Activated CD4-positive, alpha-beta T cell treated with anti-CD3 and anti-CD28 coated beads, Interleukin-2, amount 10 ng/mL, durations not matched to agents 7 days and 5 days (primary cell): ENCODE measurements at regions not wholly inside any gene's neighbourhood (a gene's known extent, or its start where the extent isn't known, plus 50 kb on each side); places are given as distances from the start of the nearest gene placed in this dataset.

Source experiments
- CTCF ChIA-PET: fragments of 350-600 bp; sonication (Branson Sonifier 250); formaldehyde crosslinking; loops from one replicate; lab custom pipeline; 2021; ENCODE audit warnings: antibody characterized with exemption; lab: Charles Lee
- POLR2A ChIA-PET: fragments of 350-600 bp; sonication (Branson Sonifier 250); formaldehyde crosslinking; loops from one replicate; lab custom pipeline; 2021; ENCODE audit warnings: antibody characterized with exemption; lab: Charles Lee
- DNase-seq: peaks from one replicate; pipeline ENCODE4 v3.0.0-alpha.2; 2020
- H3K27ac Mint-ChIP-seq: one replicate; pipeline ENCODE4 v1.8.0; 2021; ENCODE audit warnings: mild to moderate bottlenecking, moderate library complexity, mixed read lengths
- H3K27me3 Mint-ChIP-seq: one replicate; pipeline ENCODE4 v1.8.0; 2021; ENCODE audit warnings: mixed read lengths
- H3K36me3 Mint-ChIP-seq: one replicate; pipeline ENCODE4 v1.8.0; 2021; ENCODE audit warnings: low read depth, mixed read lengths
- H3K4me1 Mint-ChIP-seq: one replicate; pipeline ENCODE4 v1.8.0; 2021; ENCODE audit warnings: mixed read lengths
- H3K4me3 Mint-ChIP-seq: one replicate; pipeline ENCODE4 v1.8.0; 2021; ENCODE audit warnings: mild to moderate bottlenecking, moderate library complexity, mixed read lengths
- H3K9me3 Mint-ChIP-seq: one replicate; pipeline ENCODE4 v1.8.0; 2021; ENCODE audit warnings: mixed read lengths

DNA sequence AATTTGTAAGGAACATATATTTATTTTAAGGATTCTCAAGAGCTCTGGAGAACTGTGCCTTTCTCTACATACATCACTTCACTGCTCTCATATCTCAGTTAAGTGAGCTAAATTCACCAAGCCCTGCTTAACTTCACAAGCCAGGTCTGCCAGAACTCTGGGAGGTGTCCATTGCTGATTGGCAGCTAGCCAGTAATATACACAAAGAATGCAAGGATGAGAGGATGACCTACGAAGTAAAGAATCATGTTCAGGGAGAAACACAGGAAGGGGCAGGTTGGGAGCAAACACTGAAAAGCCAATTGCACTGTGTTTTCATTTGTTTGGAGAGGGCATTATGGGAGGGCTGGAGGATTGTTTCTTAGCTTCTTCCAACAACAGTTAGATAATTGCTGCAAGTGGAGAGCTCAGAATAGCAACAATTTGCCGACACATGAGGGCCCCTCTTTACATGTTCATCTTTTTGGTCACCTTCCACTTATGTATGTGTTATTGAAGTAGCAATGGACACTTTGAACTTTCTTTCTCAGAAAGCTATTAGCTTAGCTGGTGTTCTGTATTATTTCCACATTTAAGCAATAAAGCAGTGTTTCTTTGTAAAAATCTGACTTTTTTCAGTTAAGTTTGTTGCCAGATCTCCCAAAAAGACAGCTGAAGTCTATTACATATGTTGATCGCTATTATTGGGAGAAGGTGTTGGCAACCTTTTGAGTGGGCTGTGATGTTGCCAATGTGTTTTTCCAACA lies 254.8 kb downstream of the LTN1 start:
- H3K9me3 Mint-ChIP-seq, result no peaks in the 10 kb centered on the region
- H3K4me3 Mint-ChIP-seq, result no peak overlapping the region
- no peaks in the 10 kb centered on the region for H3K27me3 Mint-ChIP-seq

DNA sequence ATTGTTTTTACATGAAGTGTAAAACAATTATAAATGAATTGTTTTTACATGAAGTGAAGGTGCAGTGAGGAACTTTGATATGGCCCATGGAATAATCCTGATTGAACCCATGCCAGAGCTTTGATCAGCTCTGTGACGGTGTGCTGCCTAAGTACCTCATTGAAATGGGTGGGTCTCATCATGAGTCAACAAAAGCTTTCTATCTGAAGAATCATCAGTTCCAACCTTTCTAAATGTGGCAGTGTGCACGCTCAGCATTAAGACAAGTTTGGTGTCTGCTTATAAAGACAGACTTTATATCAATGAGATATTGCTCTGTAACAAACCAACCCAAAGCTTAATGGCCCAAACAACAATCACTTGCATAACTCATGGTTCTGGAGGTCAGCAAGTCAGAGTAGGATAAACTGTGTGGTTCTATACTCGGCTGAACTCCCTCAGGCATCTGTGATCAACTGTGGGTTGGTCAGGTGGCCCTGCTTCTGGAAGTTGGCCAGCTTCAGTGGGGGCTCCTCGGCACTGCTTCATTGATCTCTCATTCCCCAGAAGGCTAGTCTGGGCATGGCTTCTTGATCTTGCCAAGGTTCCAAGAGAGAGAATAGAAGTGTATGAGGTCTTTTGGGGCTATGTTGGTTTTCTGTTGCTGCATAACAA lies 258.0 kb downstream of the LTN1 start:
- CTCF ChIA-PET, result interaction anchor here (0.9 to 3.7 kb wide), 2 partner anchors 8 to 10 kb away, joined by 3 to 22 read pairs; no protein-coding TSS in a partner anchor
- DNase-seq, result no peak
- Mint-ChIP-seq H3K27ac (no peak overlapping the region), H3K27me3 (no peaks in the 10 kb centered on the region), H3K9me3 (no peaks in the 10 kb centered on the region), H3K4me3 (no peak overlapping the region), H3K4me1 (peaks cover 3% of the 10 kb centered on the region), H3K36me3 (peaks cover 2% of the 10 kb centered on the region)
- POLR2A ChIA-PET, result no interaction called here

More for the DNA sequence above, 254.8 kb downstream of the LTN1 start:
- H3K36me3 Mint-ChIP-seq, result peaks cover 2% of the 10 kb centered on the region
- POLR2A ChIA-PET, result interaction anchor here (0.7 kb wide), 1 partner anchor 8 kb away, joined by 11 read pairs; no protein-coding TSS in a partner anchor
- DNase-seq, result no peak
- no peak overlapping the region for H3K27ac Mint-ChIP-seq
- H3K4me1 Mint-ChIP-seq, result peaks cover 3% of the 10 kb centered on the region
- CTCF ChIA-PET, result interaction anchor here (0.5 to 3.7 kb wide), 4 partner anchors 7 to 1439 kb away, joined by 3 to 22 read pairs (median 3); no protein-coding TSS in a partner anchor

DNA sequence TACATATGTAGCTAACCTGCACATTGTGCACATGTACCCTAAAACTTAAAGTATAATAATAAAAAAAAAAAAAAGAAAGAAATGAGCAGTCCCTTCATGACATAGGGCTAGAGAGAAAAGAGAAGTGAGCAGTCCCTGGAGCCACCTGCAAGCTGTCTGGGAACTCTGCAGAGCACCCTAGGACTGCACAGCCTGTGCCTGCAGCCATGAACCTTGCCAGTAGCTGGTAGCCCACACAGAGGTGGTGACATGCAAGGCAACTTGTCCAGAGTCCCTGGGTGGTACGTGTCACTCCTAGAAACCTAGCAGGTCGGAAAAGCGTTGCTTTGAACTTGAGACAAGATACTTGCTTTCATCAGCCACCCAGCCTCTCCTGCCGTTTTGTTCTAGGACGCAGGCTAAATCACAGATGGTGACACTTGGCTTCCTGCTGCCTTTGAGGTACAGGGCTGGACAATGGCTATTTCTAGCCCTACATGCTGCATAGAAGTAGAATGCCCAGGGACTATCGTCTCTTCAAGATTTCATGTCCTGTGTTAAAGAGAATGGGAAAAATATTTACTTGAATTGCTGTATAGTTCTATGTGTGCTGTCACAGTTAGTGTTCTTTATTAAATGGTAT lies 260.9 kb downstream of the LTN1 start:
- POLR2A ChIA-PET, result no interaction called here
- no peak overlapping the region for H3K27ac Mint-ChIP-seq
- no peaks in the 10 kb centered on the region for H3K4me1 Mint-ChIP-seq
- H3K4me3 Mint-ChIP-seq, result no peak overlapping the region
- H3K9me3 Mint-ChIP-seq, result no peaks in the 10 kb centered on the region
- CTCF ChIA-PET, result no interaction called here
- DNase-seq, result no peak
- H3K36me3 Mint-ChIP-seq, result peaks cover 2% of the 10 kb centered on the region
- H3K27me3 Mint-ChIP-seq, result no peaks in the 10 kb centered on the region

DNA sequence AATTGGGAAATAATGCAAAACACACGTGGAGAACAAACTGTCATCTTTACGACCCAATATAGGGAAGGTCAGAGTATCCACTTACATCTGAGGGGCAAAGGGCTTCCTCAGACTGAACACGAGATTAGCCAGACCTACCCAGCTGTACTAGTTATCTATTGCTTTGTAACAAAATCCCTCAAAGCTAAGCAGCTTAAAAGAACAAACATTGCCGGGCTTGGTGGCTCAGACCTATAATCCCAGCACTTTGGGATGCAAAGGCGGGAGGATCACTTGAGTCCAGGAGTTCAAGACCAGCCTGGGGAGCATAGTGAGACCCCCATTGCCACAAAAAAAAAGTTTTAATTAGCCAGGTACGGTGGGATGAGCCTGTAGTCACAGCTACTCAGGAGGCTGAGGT lies 262.8 kb downstream of the LTN1 start:
- Mint-ChIP-seq H3K27ac (no peak overlapping the region), H3K4me3 (no peak overlapping the region), H3K4me1 (no peaks in the 10 kb centered on the region), H3K27me3 (no peaks in the 10 kb centered on the region), H3K9me3 (no peaks in the 10 kb centered on the region), H3K36me3 (no peaks in the 10 kb centered on the region)
- ChIA-PET POLR2A (no interaction called here), CTCF (no interaction called here)
- DNase-seq, result no peak

DNA sequence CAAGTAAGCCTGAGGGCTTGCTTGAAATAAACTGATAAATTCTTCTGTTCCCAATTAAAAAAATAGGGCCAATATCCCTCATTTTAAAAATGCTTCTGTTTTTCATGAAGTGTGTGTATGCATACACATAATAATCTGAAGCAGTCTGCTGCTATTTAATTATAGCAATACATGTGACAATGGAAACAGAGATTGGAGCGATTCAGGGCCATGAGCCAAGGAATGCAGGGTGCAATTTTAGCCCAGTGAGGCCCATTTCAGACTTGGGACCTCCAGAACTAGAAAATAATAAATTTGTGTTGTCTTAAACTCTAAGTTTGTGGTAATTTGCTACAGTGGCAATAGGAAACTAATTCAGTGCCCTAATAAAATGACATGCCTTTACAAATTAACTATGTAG lies 264.9 kb downstream of the LTN1 start:
- H3K4me1 Mint-ChIP-seq, result no peaks in the 10 kb centered on the region
- CTCF ChIA-PET, result no interaction called here
- no peak overlapping the region for H3K4me3 Mint-ChIP-seq
- POLR2A ChIA-PET, result no interaction called here
- no peak for DNase-seq
- H3K27me3 Mint-ChIP-seq, result no peaks in the 10 kb centered on the region
- no peaks in the 10 kb centered on the region for H3K9me3 Mint-ChIP-seq
- H3K27ac Mint-ChIP-seq, result no peak overlapping the region
- no peaks in the 10 kb centered on the region for H3K36me3 Mint-ChIP-seq

DNA sequence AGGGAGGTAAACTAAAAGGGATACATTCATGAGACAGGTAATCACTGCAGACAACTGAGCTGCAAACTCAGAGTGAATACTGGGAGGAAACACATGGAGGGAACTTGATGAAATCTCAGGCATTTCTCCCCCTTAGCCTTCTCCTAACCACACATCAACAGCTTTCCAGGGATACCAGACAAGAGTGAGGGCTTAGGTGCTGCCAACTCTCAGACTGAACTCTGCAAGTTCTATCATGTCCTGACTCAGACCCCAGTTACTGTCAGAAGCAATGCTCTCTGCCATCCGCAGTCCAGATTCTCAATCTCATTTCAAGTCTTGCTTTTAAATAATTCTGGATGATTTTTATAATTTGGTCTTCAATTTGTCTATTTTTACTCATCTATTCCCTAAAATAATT lies 267.3 kb downstream of the LTN1 start:
- Mint-ChIP-seq H3K27me3 (no peaks in the 10 kb centered on the region), H3K4me3 (no peak overlapping the region), H3K36me3 (no peaks in the 10 kb centered on the region), H3K4me1 (no peaks in the 10 kb centered on the region), H3K9me3 (no peaks in the 10 kb centered on the region), H3K27ac (no peak overlapping the region)
- DNase-seq, result no peak
- ChIA-PET CTCF (no interaction called here), POLR2A (no interaction called here)

DNA sequence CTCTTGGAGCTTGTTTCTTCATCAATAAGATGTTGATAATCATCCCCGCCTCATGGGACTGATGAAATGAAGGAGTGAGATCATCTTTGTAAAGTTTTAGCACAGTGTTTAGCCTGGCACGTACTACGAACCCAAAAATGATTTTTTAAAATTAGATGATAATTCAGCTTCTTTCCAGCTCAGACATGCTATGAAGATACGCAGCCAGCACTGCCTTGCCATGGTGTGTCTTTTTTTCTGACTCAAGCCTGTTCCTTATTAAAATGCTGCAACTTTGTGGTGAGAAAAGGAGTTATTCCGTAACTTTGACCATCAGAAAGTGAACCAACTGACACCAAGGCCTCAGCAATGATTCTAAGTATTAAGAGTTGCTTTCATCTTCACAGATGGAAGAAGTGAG lies 269.0 kb downstream of the LTN1 start:
- peaks cover 7% of the 10 kb centered on the region for H3K9me3 Mint-ChIP-seq
- H3K4me3 Mint-ChIP-seq, result no peak overlapping the region
- H3K27ac Mint-ChIP-seq, result no peak overlapping the region
- CTCF ChIA-PET, result interaction anchor here (1.1 kb wide), 1 partner anchor 78 kb away, joined by 3 read pairs; no protein-coding TSS in a partner anchor
- no peaks in the 10 kb centered on the region for H3K36me3 Mint-ChIP-seq
- no peaks in the 10 kb centered on the region for H3K4me1 Mint-ChIP-seq
- H3K27me3 Mint-ChIP-seq, result no peaks in the 10 kb centered on the region
- POLR2A ChIA-PET, result no interaction called here
- no peak for DNase-seq

DNA sequence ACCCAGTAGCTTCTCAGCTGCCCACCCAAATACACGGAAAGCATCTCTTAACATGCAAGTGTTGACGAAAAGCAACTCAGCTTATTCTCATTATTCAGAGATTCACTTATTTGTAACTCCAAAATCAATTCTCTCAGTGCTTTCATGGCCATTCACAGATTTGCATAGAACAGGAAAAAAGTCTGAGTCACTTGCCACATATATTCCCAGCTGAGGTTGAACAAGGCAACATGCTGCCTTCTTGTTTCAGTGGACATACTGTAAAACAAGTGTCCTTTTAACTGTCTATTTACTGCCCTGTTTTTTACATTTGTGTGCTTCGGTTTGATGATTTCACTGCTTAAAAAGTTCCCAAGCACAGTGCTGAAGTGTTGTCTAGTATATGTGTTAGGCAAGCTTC lies 273.0 kb downstream of the LTN1 start:
- peaks cover 10% of the 10 kb centered on the region for H3K36me3 Mint-ChIP-seq

DNA sequence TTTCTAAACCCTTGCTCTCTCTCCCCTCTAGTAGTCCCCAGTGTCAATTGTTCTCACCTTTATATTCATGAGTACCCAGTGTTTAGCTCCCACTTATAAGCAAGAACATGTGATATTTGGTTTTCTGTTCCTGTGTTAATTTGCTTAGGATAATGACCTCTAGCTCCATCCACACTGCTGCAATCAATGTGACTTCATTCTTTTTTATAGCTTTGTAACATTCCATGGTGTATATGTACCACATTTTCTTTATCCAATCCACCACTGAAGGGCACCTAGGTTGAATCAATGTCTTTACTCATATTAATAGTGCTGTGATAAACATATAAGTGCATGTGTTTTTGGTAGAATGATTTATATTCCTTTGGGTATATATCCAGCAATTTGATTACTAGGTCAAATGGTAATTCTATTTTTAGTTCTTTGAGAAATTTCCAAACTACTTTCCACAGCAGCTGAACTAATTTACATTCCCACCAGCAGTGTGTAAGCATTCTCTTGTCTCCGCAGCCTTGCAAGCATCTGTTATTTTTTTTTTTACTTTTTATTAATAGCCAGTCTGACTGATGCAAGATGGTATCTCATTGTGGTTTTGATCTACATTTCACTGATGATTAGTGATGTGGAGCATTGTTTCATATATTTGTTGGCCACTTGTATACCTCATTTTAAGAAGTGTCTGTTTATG lies 277.8 kb downstream of the LTN1 start:
- H3K36me3 Mint-ChIP-seq, result peaks cover 10% of the 10 kb centered on the region
- H3K27ac Mint-ChIP-seq, result no peak overlapping the region
- H3K4me1 Mint-ChIP-seq, result peaks cover 13% of the 10 kb centered on the region
- no peak for DNase-seq
- ChIA-PET POLR2A (no interaction called here), CTCF (no interaction called here)
- H3K9me3 Mint-ChIP-seq, result peaks cover 13% of the 10 kb centered on the region
- no peaks in the 10 kb centered on the region for H3K27me3 Mint-ChIP-seq
- H3K4me3 Mint-ChIP-seq, result no peak overlapping the region

More for the DNA sequence above, 273.0 kb downstream of the LTN1 start:
- POLR2A ChIA-PET, result no interaction called here
- CTCF ChIA-PET, result no interaction called here
- Mint-ChIP-seq H3K4me1 (peaks cover 13% of the 10 kb centered on the region), H3K27ac (no peak overlapping the region), H3K9me3 (peaks cover 13% of the 10 kb centered on the region), H3K27me3 (no peaks in the 10 kb centered on the region), H3K4me3 (no peak overlapping the region)
- no peak for DNase-seq

DNA sequence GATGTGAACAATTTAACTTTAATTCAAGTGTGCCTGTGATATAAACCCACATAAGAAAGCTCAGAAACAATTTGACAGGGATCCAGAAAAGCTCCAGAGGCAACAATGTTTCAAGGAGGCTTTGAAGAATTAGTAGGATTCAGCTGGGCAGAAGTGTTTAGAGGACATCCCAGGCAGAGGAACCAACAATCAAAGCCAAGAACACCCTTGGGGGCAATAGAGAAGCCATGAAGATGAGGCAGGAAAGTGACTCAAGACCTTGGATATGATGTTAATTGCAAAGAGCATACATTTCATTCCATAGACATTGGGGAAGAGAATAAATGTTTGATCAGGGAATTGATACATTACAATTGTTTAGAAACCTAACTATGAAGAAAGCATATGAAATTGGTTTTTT lies 280.3 kb downstream of the LTN1 start:
- no peak for DNase-seq
- Mint-ChIP-seq H3K36me3 (peaks cover 5% of the 10 kb centered on the region), H3K9me3 (peaks cover 3% of the 10 kb centered on the region), H3K4me1 (peaks cover 9% of the 10 kb centered on the region), H3K27me3 (no peaks in the 10 kb centered on the region), H3K27ac (no peak overlapping the region), H3K4me3 (no peak overlapping the region)
- CTCF ChIA-PET, result no interaction called here
- POLR2A ChIA-PET, result no interaction called here

DNA sequence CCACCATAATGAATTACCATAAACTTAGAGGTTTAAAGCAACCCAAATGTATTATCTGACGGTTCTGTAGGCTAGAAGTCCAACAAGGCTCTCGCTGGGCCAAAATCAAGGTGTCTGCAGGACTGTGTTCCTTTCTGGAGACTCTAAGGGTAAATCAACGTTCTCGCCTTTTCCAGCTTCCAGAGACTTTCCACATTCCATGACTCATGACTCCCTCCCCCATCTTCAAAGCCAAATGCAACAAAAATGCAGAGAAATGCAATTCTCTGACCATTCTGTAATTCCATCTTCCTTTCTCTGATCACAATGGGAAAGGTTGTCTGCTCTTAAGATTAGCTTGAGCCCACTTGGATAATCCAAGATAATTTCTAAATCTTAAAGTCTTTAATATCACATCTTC lies 287.1 kb downstream of the LTN1 start:
- H3K4me3 Mint-ChIP-seq, result no peak overlapping the region

DNA sequence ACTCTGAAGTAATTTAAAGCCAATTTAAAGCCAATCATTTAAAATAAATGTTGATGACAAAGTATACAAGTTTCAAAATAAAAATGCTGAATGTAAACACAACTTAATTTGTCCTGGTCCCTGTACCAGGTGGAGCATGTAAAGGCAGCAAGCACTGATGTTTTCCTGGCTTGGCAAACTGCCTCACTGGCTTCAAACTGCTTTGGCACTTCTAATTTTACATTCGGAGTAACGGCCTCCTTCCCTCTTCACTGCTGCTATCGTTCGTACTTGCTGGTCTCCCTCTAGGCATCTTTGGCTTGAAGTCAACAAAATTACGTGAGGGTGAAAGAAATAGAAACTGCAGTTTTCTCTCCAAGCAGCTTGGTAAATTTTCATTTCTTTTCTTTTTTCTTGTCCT lies 287.9 kb downstream of the LTN1 start:
- CTCF ChIA-PET, result no interaction called here
- peaks cover 3% of the 10 kb centered on the region for H3K9me3 Mint-ChIP-seq

More for the DNA sequence above, 287.1 kb downstream of the LTN1 start:
- DNase-seq, result no peak
- Mint-ChIP-seq H3K4me1 (no peaks in the 10 kb centered on the region), H3K27ac (no peak overlapping the region), H3K9me3 (peaks cover 3% of the 10 kb centered on the region), H3K27me3 (no peaks in the 10 kb centered on the region), H3K36me3 (peaks cover 3% of the 10 kb centered on the region)
- POLR2A ChIA-PET, result no interaction called here
- CTCF ChIA-PET, result no interaction called here

More for the DNA sequence above, 287.9 kb downstream of the LTN1 start:
- no peak overlapping the region for H3K27ac Mint-ChIP-seq
- no peak overlapping the region for H3K4me3 Mint-ChIP-seq
- no peaks in the 10 kb centered on the region for H3K4me1 Mint-ChIP-seq
- peaks cover 3% of the 10 kb centered on the region for H3K36me3 Mint-ChIP-seq
- H3K27me3 Mint-ChIP-seq, result no peaks in the 10 kb centered on the region
- POLR2A ChIA-PET, result no interaction called here
- no peak for DNase-seq
